Urothelium cell line (cell line): ENCODE measurements at regions not wholly inside any gene's neighbourhood (a gene's known extent, or its start where the extent isn't known, plus 50 kb on each side); places are given as distances from the start of the nearest gene placed in this dataset.
A peak's percentile ranks its signal among the peaks of the same experiment; 100 is the strongest.

Experiments used
- DNase-seq: peaks from one replicate; pipeline ENCODE4 v3.0.0; 2011; ENCODE audit warnings: low spot score, mixed read lengths
- FAIRE-seq: peaks from 2 replicates; lab custom pipeline; 2011; peaks lifted over from hg19 to GRCh38; lab: Jason Lieb, UNC

DNA sequence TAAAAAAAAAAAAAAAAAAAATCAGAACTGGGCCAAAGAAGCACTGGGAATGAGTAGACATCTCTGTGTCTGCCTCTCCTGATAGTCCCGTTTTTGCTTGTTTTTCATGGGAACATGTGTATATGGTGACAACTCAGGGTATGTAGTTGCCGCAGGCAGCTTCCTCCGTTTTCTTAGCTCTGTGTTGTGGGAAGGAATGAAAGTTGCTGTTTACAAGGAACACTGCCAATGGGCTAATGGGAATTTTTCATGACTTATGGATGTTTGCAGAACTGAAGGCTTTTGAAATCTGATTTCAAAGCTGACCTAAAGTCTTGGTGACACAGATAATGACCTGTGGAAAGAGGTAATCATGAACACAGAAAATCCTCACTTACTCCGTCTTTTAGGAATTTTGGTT, 146.4 kb upstream of the BTG1 start:
- FAIRE-seq (no peak), DNase-seq (no peak)

DNA sequence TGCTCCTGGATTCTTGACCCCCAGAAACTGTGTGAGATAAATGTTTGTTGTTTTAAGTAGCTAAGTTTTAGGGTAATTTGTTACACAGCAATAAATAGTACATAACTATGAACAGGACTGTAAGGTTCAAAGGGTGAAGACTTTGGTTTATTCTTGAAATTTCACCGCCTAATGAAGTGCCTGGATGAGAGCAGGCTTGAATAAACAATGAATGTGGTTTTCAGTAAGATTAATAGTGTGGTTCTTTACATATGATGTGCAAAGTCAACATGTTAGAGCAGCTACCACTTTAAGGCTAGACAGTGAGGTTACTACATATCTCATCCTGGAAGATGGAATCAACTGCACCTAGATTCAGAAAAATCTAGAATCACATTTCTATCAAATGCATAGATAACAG, 145.2 kb upstream of the BTG1 start:
- no peak for DNase-seq
- no peak for FAIRE-seq

DNA sequence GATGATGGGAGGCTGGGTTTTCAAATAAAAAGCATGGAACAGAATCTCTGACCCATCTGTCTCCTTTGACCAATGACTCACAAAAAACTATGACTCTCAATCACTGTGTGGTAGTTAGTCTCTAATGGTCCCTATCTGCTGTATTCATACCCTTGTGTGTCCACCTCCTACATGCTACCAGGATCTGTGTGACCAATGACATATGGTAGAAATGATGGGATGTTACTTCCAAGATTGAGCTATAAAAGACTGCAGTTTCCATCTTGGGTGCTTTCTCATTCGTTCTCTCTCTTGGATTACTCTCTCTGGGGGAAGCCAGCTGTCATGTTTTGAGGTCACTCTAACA, 144.7 kb upstream of the BTG1 start:
- FAIRE-seq (no peak), DNase-seq (no peak)

DNA sequence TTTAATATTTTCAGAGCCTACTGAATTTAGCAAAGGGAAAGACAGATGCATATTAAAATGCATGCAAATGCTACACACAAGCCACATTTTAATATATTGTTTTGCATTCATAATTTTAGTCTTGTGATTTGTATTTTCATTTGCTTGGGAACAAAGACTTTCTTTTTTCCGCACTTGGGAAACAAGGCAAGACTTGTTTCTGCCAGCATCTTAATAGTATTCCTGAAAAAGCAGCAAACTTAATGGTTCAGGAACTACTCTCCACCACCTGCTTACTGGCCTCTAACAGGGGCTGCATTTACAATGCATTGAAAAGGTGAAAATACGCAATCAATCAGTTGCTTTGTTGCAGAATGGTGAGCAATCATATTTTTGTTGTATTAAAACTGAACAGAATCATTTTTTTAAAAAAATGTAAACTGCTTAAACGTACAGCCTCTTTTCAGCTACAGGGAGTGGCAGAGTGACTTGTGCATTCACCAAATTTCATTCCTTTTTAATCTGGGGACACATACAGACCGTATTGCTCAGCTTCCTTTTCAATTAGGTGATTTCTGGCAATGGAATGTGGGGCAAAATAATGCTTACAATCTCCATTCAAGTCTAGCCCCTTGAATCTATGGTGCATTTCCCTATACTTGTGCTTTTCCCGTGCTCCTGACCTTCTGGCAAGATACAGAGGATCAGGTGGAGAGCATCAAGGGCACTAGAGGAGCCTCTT, 144.1 kb upstream of the BTG1 start:
- peak; percentile 2 for DNase-seq
- FAIRE-seq = no peak

DNA sequence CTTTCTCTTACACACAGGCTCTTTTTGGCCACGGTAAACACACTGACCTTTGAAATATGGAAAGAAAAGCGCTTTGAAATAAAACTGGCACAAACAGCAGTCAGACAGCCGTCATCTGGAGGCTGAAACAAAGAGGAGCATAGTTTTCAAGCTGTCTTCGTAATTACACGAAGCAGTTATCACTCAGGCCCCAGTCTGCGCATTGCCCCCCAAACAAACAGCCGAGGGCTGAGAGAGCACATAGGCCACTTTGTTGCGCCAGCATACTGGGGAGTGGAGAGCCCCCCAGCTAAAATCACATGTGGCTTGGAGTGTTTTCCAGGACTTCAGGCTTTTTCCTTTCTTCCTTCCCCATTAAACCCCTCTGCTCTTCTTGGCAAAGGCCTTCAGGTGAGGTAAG, 142.9 kb upstream of the BTG1 start:
- DNase-seq = no peak
- no peak for FAIRE-seq

DNA sequence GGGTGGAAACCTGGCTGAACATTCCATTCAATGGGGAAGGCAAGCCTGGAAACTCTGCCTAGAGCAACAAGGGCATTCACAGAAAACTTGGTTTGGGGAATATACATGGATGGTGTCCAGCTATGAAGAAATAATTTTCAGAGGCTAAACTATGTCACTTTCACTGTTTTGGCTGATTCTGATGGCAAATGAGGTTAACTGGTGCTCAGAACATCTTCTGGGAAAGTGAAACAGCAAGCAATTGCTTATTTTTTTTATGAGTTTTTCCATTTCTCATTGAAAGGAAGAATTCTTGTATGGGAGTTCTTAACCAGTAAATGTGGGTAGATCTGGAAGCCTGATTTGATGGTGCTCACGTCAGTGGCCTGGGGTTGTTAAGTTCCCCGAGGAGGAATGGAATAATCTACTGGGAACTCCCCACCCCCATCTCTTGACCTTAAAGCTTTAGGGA, 132.8 kb upstream of the BTG1 start:
- DNase-seq = no peak
- FAIRE-seq = no peak

DNA sequence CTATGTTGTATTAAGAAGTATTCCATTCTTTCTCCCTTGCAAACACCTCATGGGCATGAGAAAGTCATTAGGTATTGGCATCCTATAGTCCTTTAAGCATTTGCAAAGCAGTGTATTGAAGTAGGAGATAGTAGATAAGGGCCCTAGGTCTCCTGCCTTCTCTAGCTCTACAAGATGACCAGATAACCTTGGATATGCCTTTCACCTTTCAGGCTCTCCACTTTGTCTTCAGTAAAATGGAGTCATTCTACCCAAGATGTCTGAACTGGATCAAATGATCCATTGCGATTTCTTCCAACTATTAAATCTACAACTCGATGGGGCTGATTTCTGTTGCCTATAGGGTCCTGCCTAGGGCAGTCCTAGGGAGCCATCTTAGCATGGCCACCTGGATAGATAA, 132.1 kb upstream of the BTG1 start:
- DNase-seq (no peak), FAIRE-seq (no peak)

DNA sequence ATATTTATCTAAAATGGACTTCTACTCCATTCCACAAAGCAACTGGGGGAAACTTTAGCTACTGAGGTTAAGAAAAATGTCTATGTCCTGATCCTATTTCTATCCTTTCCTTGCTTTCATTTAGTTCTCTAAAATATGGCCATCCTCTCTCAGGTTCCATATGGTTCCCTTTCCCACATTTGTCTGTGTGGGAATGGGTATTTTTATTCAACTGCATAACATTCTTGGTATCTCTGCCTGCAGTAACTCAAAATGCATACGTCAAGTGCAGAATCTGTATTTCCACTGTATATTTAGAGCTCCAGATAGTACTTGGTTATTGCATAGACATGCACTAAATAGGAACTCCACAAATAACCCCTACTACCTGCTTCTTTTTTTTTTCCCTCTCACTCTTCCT, 130.6 kb upstream of the BTG1 start:
- FAIRE-seq (no peak), DNase-seq (no peak)

GRCh38 chr12:92275443-92276154, 130.0 kb upstream of the BTG1 start:
- no peak for FAIRE-seq
- no peak for DNase-seq

- no peak for FAIRE-seq
- no peak for DNase-seq
Observed at GRCh38 chr12:92273076-92273475, 127.4 kb upstream of the BTG1 start.

DNA sequence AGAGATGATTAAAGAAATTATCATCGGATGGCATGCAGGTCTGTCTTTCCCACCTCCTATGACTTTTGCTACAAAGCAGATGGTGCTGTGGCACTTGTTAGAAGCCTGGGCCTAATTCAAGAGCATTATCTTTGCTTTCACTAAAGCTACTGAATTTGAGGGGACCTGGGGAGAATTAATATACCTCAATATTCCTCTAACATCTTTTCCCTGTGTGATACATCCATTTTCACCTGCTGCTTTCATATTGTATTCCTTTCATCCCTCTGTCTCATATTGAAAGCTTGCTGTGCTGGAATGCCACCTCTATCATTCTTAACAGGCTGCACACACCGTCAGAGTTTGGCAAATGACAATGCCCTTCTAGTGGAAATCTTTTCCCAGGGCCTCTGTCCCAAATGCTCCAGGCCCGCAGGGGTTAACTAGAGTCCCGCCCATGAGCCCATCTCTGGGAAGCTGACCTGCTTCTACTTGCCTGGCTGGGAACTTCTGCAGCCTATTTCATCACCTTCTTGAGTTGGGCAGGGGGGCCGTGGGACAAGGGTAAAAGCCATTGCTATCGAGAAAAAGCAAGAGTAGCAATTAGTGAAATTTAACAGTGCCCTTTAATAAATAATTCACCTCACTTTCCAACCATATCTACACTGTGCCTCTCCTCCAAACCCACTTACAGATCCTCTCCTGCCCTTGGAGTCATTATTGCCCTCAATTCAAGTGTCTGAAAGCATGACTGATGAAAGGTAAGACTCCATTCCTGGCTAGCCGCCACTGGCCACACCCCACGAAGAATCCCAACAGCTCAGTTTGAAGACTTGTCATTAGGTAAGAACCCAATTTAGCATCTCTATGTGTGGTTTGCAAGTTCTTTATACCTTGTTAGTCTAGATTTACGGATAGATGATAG, 126.7 kb upstream of the BTG1 start:
- FAIRE-seq = no peak
- no peak for DNase-seq

DNA sequence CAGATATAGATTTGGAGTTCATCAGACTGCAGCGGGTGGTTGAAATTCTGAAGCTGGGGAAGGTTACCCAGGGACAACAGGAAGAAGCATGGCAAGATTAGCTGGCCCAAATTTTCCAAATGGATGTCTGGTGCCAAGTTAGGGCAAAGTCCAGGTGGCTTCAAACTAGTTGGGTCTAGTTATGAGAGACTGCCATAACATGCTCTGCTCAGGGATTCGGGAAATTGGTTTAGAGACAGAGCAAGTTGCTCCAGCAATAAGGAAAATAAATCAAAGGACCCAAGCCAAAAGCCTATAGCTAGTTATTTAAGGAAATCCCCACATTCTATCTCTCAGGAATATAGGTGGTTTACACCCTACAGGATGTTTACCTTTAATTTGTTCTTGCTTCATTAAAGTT, 125.7 kb upstream of the BTG1 start:
- no peak for DNase-seq
- no peak for FAIRE-seq

GRCh38 chr12:92270521-92270920, 124.9 kb upstream of the BTG1 start:
- no peak for DNase-seq
- FAIRE-seq = no peak

GRCh38 chr12:92268946-92269345, 123.3 kb upstream of the BTG1 start:
- DNase-seq (no peak), FAIRE-seq (no peak)

- FAIRE-seq (no peak), DNase-seq (no peak)
Observed at GRCh38 chr12:92261692-92262091, 116.0 kb upstream of the BTG1 start.

GRCh38 chr12:92261071-92261470, 115.4 kb upstream of the BTG1 start:
- DNase-seq (no peak), FAIRE-seq (no peak)

- DNase-seq (no peak), FAIRE-seq (no peak)
Observed at GRCh38 chr12:92259696-92260251, 114.1 kb upstream of the BTG1 start.

DNA sequence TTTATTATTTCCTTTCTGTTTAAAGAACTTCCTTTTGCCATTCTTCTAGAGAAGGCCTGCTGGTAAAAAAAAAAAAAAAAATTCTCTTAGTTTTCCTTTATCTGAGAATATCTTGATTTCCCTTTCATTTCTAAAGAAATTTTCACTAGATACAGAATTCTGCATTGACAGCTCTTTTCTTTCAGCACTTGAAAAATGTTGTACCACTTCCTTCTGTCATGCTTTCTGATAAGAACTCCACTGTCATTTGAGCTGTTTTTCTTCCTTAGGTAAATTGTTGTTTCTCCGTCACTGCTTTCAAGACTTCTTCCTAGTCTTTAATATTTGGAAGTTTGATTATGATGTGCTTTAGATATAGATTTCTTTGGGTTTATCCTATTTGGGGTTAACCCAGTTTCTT, 113.6 kb upstream of the BTG1 start:
- DNase-seq = no peak
- FAIRE-seq = no peak

DNA sequence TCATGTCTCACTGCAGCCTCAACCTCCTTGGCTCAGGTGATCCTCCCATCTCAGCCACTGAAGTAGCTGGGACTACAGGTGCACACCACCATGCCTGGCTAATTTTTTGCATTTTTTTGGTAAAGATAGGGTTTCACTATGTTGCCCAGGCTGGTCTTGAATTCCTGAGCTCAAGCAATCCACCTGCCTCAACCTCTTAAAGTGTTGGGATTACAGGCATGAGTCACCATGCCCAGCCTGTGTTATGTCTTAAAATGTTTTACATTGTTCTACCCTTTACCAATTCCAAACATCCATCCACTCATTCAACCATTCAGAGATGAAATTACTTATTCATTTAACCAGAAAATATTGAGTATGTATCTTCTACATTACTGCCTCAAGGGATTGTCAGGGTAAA, 111.6 kb upstream of the BTG1 start:
- FAIRE-seq (no peak), DNase-seq (no peak)

DNA sequence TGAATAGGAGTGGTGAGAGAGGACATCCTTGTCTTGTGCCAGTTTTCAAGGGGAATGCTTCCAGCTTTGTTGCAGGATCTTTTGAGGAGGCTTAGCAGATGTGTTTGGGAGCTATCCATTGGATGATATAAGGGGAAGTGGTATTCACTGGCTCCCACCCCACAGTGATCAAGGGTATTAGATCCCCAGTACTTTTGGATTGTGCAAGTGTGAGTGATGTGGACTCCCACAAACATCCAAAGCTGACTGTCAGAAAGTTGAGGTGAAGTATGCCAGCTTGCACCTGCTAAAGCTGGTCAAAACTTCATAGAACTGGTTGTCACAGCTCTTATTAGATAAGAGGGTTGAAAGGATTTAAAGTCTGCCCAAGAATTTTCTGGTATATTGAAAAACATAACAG, 110.1 kb upstream of the BTG1 start:
- DNase-seq (no peak), FAIRE-seq (no peak)

DNA sequence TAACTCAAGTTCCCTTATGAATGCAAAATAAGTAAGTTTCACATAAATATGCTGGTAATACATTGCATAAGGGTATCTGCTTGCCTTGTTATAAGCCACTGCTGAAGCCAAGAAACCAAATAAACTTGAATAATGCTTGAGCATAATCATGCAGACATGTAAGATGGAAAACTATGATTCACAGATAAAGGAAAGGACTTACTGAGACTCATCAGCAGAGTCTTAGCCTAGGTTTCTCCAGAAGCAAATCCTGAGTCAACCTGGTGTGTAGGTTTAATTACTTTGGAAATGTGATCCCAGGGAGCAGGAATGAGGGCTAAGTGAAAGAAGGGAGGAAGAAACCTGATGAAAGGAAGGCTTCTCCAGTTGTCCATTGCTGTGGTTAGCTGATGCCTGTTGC, 107.7 kb upstream of the BTG1 start:
- no peak for DNase-seq
- FAIRE-seq = no peak
